Dendritic cell treated with granulocyte-macrophage colony-stimulating factor and Interleukin-4, amounts not matched to agents 40 ng/mL and 50 ng/mL, for 4 days (primary cell): ENCODE measurements at regions not wholly inside any gene's neighbourhood (a gene's known extent, or its start where the extent isn't known, plus 50 kb on each side); places are given as distances from the start of the nearest gene placed in this dataset.
"Not testable (repeated sequence)": the region's sequence is repeated elsewhere in the genome, so short reads cannot be mapped to it uniquely, and the experiment has no call there.

Experiments
- H3K27ac Mint-ChIP-seq: one replicate; pipeline ENCODE4 v1.8.0; 2022; ENCODE audit warnings: mild to moderate bottlenecking, mixed read lengths
- H3K27me3 Mint-ChIP-seq: one replicate; pipeline ENCODE4 v1.8.0; 2022; ENCODE audit warnings: mild to moderate bottlenecking, mixed read lengths
- H3K36me3 Mint-ChIP-seq: one replicate; pipeline ENCODE4 v1.8.0; 2022; ENCODE audit warnings: low read depth, mixed read lengths
- H3K4me1 Mint-ChIP-seq: one replicate; pipeline ENCODE4 v1.8.0; 2022; ENCODE audit warnings: low read depth, mixed read lengths
- H3K4me3 Mint-ChIP-seq: one replicate; pipeline ENCODE4 v1.8.0; 2022; ENCODE audit warnings: mild to moderate bottlenecking, moderate library complexity, mixed read lengths
- H3K9me3 Mint-ChIP-seq: one replicate; pipeline ENCODE4 v1.8.0; 2022; ENCODE audit warnings: mixed read lengths
- intact Hi-C: fragments of 100-400 bp; cut with micrococcal nuclease; formaldehyde crosslinking; loops from one replicate; pipeline ENCODE4 v1.15.0; 2022

DNA sequence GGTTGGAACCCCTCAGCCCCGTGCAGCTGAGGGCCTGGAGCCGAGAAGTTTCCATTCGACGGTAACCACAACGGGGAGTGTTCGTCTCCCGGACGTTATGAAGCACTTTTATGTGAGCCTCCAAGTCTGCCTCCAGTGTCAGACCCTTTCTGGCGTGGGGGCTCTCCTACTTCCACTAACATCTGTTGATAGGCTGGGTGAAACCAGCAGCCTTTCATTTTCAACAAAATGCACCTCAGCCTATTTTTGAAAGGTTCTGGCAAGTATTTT lies 257.4 kb downstream of the THBS2 start:
- no peaks in the 10 kb centered on the region for H3K4me1 Mint-ChIP-seq
- H3K36me3 Mint-ChIP-seq, result no peaks in the 10 kb centered on the region
- intact Hi-C loops, result no loop called here
- H3K4me3 Mint-ChIP-seq, result no peak overlapping the region
- no peaks in the 10 kb centered on the region for H3K27me3 Mint-ChIP-seq
- no peaks in the 10 kb centered on the region for H3K9me3 Mint-ChIP-seq
- no peak overlapping the region for H3K27ac Mint-ChIP-seq

DNA sequence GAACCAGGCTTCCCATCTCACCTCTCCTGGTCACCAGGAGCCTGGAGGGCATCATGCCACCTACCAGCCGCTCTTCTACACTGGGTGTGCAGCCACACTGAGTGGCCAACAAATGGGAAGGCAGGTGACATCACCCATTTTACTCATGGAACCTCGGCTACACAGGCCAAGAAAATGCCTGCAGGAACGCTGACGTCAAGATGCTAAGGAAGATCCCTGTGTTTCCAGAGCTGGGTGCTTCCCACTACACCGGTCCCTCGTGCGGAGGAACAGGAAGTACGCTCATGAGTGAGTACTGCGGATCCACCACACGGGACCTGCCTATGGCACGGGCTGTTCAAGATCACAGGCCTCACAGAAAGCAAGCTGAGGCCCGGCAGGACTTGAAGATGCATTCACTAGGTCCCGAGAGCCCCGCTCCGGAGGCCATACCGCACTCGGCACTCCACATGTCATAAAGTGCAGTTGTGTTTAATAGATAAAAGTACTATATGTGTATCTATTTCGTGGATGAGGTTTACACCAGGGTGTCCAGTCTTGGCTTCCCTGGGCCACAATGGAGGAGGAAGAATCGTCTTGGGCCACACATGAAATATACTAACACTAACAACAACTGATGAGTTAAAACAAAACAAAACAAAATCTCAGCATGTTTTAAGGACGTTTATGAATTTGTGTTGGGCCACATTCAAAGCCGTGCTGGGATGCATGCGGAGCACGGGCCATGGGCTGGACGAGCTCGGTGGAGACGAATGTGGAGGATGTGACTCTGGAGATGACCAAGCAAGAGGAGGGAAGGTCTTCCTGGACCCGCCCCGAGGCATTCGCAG lies 257.9 kb downstream of the THBS2 start:
- intact Hi-C loops, result no loop called here
- Mint-ChIP-seq H3K9me3 (no peaks in the 10 kb centered on the region), H3K36me3 (no peaks in the 10 kb centered on the region), H3K4me3 (no peak overlapping the region), H3K4me1 (no peaks in the 10 kb centered on the region), H3K27me3 (no peaks in the 10 kb centered on the region), H3K27ac (no peak overlapping the region)

DNA sequence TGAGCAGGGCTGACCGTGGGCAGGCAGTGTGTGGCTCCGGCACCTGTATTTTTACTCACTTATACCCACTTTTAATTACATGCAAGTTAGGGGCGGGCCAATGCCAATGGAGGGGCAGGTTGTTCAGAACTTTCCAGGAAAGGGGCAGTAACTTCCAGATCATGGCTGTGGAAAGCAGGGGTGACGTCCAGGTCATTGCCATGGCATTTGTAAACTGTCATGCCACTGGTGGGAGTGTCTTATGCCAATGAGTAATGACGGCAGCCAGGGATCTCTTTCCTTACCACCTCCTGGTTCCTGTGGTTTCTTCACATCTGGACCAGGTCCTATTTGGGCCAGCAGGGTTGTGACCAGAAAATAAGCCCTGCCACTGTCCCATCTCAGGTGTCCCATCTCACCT lies 258.7 kb downstream of the THBS2 start:
- Mint-ChIP-seq H3K27ac (no peak overlapping the region), H3K4me3 (no peak overlapping the region)

DNA sequence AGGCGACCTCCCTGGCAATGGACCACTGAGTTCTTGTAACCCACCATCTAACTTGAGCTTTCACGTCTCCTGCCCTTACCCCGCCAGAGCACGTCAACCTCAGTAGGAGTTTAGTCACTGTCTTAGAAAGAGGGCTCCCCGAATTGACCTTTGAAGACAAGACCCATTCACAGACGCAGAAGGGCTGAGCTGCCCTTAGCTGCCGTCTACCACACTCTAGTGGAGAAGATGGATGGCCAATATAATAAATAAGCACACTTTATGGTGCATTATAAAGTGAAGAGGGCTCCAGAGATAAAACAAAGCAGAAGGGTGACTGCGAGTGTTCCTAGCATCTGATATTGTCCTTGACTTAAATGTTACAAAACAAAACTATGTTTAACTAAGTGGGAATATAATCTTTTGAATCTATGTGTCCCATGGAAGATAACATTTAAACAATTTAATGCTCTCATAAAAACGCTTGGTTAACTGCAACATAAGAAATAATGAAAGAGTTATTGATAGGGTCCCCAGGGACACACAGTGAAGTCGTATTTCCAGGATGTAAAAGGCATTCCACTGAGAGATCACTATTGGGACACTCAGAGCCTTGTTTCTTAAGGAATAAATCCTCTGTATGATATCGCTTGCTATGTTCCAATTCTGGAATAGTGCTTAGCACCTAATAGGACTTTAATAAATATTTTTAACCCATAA lies 261.1 kb downstream of the THBS2 start:
- H3K27ac Mint-ChIP-seq, result no peak overlapping the region
- H3K4me3 Mint-ChIP-seq, result no peak overlapping the region
- intact Hi-C loops, result no loop called here
- H3K27me3 Mint-ChIP-seq, result no peaks in the 10 kb centered on the region
- no peaks in the 10 kb centered on the region for H3K4me1 Mint-ChIP-seq
- H3K36me3 Mint-ChIP-seq, result no peaks in the 10 kb centered on the region
- no peaks in the 10 kb centered on the region for H3K9me3 Mint-ChIP-seq

More for the DNA sequence above, 258.7 kb downstream of the THBS2 start:
- Mint-ChIP-seq H3K27me3 (no peaks in the 10 kb centered on the region), H3K4me1 (no peaks in the 10 kb centered on the region), H3K9me3 (no peaks in the 10 kb centered on the region), H3K36me3 (no peaks in the 10 kb centered on the region)
- intact Hi-C loops, result no loop called here

DNA sequence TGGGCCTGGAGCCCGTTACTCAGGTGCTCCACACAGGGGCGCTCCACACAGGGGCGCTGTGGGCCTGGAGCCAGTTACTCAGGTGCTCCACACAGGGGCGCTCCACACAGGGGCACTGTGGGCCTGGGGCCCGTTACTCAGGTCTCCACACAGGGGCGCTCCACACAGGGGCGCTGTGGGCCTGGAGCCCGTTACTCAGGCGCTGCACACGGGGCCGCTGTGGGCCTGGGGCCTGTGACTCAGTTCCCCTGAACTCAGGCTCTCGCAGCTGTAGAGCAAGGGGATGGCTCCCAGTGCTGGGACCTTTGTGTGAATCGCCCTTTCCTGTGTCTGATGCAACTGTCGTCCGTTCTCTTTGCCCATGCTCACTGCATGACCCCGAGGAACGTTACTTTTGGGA lies 262.0 kb downstream of the THBS2 start:
- H3K27me3 Mint-ChIP-seq, H3K4me1 Mint-ChIP-seq, intact Hi-C loops, H3K4me3 Mint-ChIP-seq, H3K36me3 Mint-ChIP-seq, H3K27ac Mint-ChIP-seq, H3K9me3 Mint-ChIP-seq: not testable (repeated sequence)

DNA sequence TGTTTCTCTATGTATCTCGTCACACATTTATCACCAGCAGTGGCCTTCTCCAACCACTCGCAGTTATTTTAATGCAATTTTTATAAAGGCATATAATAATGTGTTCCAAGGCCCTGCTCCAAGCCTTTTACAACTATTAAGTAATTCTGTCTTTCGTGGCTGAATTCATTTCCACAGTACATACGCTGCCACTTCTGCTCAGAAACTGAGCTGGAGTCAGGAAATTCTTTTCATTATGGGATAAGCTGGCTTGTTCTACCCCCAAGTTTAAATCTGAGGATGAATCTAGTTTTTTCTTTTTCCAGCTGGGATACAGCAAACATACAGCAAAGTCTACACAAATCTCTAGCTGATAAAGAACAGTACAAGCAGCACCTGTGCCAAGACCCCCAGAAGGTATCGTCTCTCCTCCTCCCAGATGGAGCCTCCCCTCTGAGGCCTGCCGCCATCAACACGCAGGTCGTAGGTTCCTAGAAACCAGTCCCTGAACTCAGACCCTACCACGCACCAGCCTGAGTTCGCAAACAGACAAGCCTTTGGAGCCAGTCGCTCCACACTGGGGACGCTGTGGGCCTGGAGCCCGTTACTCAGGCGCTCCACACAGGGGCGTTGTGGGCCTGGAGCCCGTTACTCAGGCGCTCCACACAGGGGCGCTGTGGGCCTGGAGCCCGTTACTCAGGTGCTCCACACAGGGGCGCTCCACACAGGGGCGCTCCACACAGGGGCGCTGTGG lies 263.5 kb downstream of the THBS2 start:
- Mint-ChIP-seq H3K4me3 (no peak overlapping the region), H3K27me3 (no peaks in the 10 kb centered on the region), H3K27ac (no peak overlapping the region), H3K9me3 (no peaks in the 10 kb centered on the region), H3K36me3 (no peaks in the 10 kb centered on the region), H3K4me1 (no peaks in the 10 kb centered on the region)
- intact Hi-C loops, result no loop called here

DNA sequence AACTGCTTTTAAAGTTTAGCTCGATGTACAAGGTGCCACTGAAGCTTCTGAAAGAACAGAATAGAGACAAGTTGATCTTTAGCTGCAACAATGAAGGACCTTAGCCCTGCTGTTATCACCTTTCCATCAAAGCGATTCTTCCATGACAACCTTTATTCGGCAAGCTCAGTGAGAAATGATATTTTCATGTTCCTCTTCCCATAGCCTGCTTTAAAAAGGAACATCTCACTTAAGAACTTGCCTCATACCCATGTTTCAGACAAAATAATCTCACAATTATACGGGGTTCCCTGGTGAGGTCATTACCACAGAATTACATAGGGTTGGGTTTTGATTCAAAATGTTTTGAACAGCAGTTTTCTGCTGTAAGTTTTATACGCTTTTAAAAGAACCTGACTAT lies 264.2 kb downstream of the THBS2 start:
- H3K4me1 Mint-ChIP-seq, result no peaks in the 10 kb centered on the region
- intact Hi-C loops, result no loop called here
- H3K27me3 Mint-ChIP-seq, result no peaks in the 10 kb centered on the region
- no peak overlapping the region for H3K27ac Mint-ChIP-seq
- no peaks in the 10 kb centered on the region for H3K9me3 Mint-ChIP-seq
- no peak overlapping the region for H3K4me3 Mint-ChIP-seq
- H3K36me3 Mint-ChIP-seq, result no peaks in the 10 kb centered on the region

DNA sequence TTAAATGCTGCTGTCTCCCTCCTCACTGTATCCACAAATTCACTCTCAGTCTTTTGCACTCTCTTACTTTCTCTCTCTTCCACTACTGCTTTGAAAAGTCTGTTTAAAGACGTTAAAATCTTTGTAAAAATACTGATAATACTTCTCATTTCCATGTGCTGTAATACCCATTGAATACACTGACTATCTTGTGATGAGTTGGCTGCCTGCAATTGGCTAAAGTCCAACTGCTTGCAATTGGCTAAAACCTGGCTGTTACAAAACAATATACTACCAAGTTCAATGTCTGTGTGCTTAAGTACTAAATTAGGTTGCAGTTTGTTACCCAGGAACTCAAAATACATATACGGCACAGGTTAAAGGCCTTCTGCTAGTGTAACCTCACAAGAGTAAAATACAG lies 264.8 kb downstream of the THBS2 start:
- Mint-ChIP-seq H3K4me1 (no peaks in the 10 kb centered on the region), H3K27ac (no peak overlapping the region)

DNA sequence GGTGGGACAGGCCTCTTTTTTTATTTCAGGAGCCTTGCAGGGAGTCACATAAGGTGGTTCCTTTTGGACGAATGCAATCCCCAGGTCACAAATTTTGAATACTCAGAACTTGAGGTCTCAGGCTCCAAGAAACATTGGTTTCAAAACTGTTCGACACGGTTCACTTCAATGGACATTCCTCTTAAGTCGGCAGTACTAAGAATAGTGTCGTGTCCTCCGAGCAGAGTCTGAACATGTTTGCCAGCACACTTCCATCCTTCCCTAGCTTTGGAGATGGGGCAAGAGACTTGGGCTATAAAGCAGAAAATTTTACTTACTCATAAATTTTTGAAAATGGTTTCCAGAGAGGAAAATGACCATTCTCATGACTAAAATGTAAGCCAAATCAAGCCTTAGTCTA lies 265.4 kb downstream of the THBS2 start:
- no peaks in the 10 kb centered on the region for H3K36me3 Mint-ChIP-seq
- intact Hi-C loops, result no loop called here
- no peaks in the 10 kb centered on the region for H3K27me3 Mint-ChIP-seq
- no peaks in the 10 kb centered on the region for H3K4me1 Mint-ChIP-seq
- H3K27ac Mint-ChIP-seq, result no peak overlapping the region
- no peak overlapping the region for H3K4me3 Mint-ChIP-seq
- no peaks in the 10 kb centered on the region for H3K9me3 Mint-ChIP-seq

More for the DNA sequence above, 264.8 kb downstream of the THBS2 start:
- no peaks in the 10 kb centered on the region for H3K36me3 Mint-ChIP-seq
- no peak overlapping the region for H3K4me3 Mint-ChIP-seq
- intact Hi-C loops, result no loop called here
- no peaks in the 10 kb centered on the region for H3K27me3 Mint-ChIP-seq
- no peaks in the 10 kb centered on the region for H3K9me3 Mint-ChIP-seq

DNA sequence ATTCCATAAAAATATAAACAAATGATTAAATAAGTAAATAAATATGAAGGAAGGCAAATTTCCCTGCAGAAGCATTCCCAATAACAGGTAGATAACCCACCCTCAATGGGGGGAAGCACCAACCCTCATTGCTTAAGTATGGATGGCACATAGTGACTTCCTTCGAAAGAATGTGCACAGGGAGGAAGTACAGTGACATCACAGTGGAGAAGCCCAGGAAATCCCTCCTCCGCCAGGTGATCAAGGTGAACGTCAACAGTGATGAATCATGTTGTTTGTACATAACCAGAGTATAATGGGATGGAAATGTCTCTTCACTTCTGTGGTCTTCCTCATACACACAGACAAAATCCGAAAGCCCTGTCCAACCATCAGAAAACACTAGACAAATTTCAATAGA lies 267.9 kb downstream of the THBS2 start:
- intact Hi-C loops, result no loop called here
- peaks cover 1% of the 10 kb centered on the region for H3K27me3 Mint-ChIP-seq
- H3K9me3 Mint-ChIP-seq, result peaks cover 5% of the 10 kb centered on the region
- H3K36me3 Mint-ChIP-seq, result no peaks in the 10 kb centered on the region
- no peaks in the 10 kb centered on the region for H3K4me1 Mint-ChIP-seq
- no peak overlapping the region for H3K4me3 Mint-ChIP-seq
- no peak overlapping the region for H3K27ac Mint-ChIP-seq

DNA sequence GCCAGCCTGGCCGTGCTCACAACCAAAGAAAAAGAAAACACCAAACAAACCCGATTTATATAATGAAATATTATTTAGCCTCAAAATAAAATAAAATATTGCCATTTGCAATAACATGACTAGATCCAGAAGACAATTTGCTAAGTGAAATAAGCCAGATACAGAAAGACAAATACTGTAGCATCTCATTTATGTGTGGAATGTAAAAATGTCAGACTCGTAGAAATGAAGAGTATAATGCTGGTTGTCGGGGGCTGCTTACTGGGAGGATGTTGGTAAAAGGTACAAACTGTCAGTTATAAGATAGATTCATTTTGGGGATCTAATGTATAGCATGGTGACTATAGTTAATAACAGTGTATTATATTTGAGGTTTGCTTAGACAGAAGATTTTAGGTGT lies 269.7 kb downstream of the THBS2 start:
- Mint-ChIP-seq H3K9me3 (peaks cover 11% of the 10 kb centered on the region), H3K4me3 (no peak overlapping the region), H3K27ac (no peak overlapping the region), H3K4me1 (no peaks in the 10 kb centered on the region), H3K36me3 (no peaks in the 10 kb centered on the region), H3K27me3 (peaks cover 1% of the 10 kb centered on the region)
- intact Hi-C loops, result no loop called here

DNA sequence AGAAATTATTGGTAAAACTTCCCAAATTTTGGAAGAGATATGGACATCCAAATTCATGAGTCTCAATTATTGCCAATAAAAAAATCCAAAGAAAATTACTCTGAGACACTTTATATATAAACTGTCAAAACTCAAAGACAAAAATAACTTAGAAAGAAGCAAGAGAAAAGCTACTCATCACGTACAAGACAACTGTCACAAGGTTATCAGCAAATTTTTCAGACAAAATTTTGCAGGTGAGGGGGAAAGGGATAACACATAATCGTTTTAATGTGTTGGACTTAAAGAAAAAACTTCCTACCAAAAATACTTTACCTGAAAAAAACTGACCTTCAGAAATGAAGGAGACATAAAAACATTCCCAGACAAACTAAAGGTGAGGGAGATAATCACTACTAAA lies 272.5 kb downstream of the THBS2 start:
- no peaks in the 10 kb centered on the region for H3K4me1 Mint-ChIP-seq
- H3K27me3 Mint-ChIP-seq, result peaks cover 1% of the 10 kb centered on the region
- no peak overlapping the region for H3K4me3 Mint-ChIP-seq
- peaks cover 11% of the 10 kb centered on the region for H3K9me3 Mint-ChIP-seq
- no peak overlapping the region for H3K27ac Mint-ChIP-seq
- intact Hi-C loops, result no loop called here
- H3K36me3 Mint-ChIP-seq, result no peaks in the 10 kb centered on the region

DNA sequence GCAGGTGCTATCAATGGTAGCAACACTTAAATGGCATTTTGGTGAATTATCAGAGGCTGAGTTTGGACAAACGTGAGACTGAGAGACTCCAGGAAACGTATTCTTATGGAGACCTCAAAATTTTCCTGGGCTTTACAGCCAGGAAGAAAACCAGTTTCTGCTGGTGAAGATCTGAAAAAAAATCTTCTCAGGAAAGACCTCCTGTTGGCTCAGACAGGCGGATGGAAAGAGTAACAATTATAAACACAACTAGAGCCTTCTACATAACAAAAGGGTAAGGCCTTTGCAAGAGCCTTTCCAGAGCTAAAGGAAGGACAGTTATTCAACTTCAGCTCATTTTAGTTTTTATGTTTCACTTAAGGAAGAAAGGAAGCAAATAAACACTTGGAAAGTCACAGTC lies 274.4 kb downstream of the THBS2 start:
- Mint-ChIP-seq H3K4me1 (no peaks in the 10 kb centered on the region), H3K4me3 (no peak overlapping the region), H3K27me3 (peaks cover 1% of the 10 kb centered on the region), H3K27ac (no peak overlapping the region), H3K36me3 (no peaks in the 10 kb centered on the region), H3K9me3 (peaks cover 11% of the 10 kb centered on the region)
- intact Hi-C loops, result no loop called here

DNA sequence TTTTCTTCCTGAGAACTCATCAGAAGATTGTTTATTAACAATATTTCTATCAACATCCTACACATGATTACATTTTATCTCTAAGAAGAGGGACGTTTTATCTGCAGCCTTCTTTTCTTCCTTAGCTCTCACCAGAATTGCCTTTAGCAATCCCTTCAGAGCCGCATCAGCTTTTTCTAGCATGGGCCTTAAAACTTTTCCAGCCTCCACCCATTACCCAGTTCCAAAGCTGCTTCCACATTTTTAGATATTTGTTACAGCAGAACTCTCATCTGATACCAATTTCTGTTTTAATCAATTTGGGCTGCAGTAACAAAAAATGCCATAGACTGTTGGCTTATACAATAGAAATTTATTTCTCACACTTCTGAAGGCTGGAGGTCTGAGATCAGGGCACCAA lies 281.5 kb downstream of the THBS2 start:
- H3K27ac Mint-ChIP-seq, result no peak overlapping the region
- H3K9me3 Mint-ChIP-seq, result no peaks in the 10 kb centered on the region
- H3K27me3 Mint-ChIP-seq, result no peaks in the 10 kb centered on the region
- H3K36me3 Mint-ChIP-seq, result no peaks in the 10 kb centered on the region
- intact Hi-C loops, result no loop called here
- H3K4me1 Mint-ChIP-seq, result no peaks in the 10 kb centered on the region
- no peak overlapping the region for H3K4me3 Mint-ChIP-seq
